KMS-11 (cell line): ENCODE measurements at regions not wholly inside any gene's neighbourhood (a gene's known extent, or its start where the extent isn't known, plus 50 kb on each side); places are given as distances from the start of the nearest gene placed in this dataset.

Source experiments
- H2AFZ ChIP-seq: fragments of 200-600 bp; sonication (generic); 2 replicates; pipeline ENCODE4 v1.6.1; 2016; ENCODE audit warnings: antibody characterized with exemption, mixed run types, low read depth
- H3K27ac ChIP-seq: fragments of 200-600 bp; sonication (generic); 2 replicates; pipeline ENCODE4 v1.6.1; 2016; ENCODE audit warnings: mild to moderate bottlenecking, mixed run types
- H3K27me3 ChIP-seq: fragments of 200-600 bp; sonication (generic); 2 replicates; pipeline ENCODE4 v1.6.1; 2017; ENCODE audit warnings: mild to moderate bottlenecking, low read depth, mixed run types, moderate library complexity; ENCODE audit not compliant: insufficient read depth
- H3K36me3 ChIP-seq: fragments of 200-600 bp; sonication (generic); 2 replicates; pipeline ENCODE4 v1.6.1; 2017; ENCODE audit warnings: mild to moderate bottlenecking, mixed run types; ENCODE audit not compliant: insufficient read depth
- H3K4me1 ChIP-seq: fragments of 200-600 bp; sonication (generic); 2 replicates; pipeline ENCODE4 v1.6.1; 2016; ENCODE audit warnings: mild to moderate bottlenecking, low read depth, mixed run types; ENCODE audit not compliant: poor library complexity, severe bottlenecking
- H3K4me2 ChIP-seq: fragments of 200-600 bp; sonication (generic); 2 replicates; pipeline ENCODE4 v1.7.0; 2016; ENCODE audit warnings: mild to moderate bottlenecking, mixed run types
- H3K4me3 ChIP-seq: fragments of 200-600 bp; sonication (generic); IDR thresholded peaks from 2 replicates; pipeline ENCODE4 v1.6.1; 2017; ENCODE audit warnings: low read depth, low read length, mixed read lengths; ENCODE audit not compliant: insufficient read depth
- H3K79me2 ChIP-seq: fragments of 200-600 bp; sonication (generic); 2 replicates; pipeline ENCODE4 v1.6.1; 2016; ENCODE audit warnings: low read depth, mixed run types; ENCODE audit not compliant: insufficient read depth
- H3K9ac ChIP-seq: fragments of 200-600 bp; sonication (generic); 2 replicates; pipeline ENCODE4 v1.6.1; 2016; ENCODE audit warnings: mild to moderate bottlenecking, mixed run types
- H4K20me1 ChIP-seq: fragments of 200-600 bp; sonication (generic); 2 replicates; pipeline ENCODE4 v1.6.1; 2016; ENCODE audit warnings: mild to moderate bottlenecking, mixed run types; ENCODE audit not compliant: insufficient read depth
- TF ChIP-seq, protein P1 (sequence below): fragments of 200-600 bp; sonication (generic); conservative IDR thresholded peaks from 2 replicates; pipeline ENCODE4 v1.6.1; 2017; ENCODE audit warnings: low read depth, mild to moderate bottlenecking, antibody characterized with exemption, low read length, moderate library complexity, mixed read lengths

DNA sequence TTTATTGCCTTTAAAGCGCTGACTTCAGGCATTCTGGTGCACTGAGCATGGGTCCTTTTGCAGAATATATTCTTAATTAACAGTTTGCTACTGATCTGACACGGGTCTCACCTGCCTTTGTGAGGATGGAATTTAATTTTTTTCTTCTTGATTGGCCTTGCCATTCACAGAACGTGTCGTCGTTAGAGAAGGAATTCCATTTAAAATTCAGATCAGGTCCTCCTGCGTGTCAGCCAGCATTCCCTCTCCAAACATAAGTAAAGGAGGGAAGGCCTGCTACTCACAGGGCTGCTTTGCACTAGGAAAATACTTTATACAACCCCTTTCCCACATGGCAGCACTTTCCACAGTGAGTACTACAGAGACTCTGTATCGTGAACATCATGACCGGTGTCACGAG is 492.7 kb downstream of the NTRK3 start:
- H2AFZ ChIP-seq, result no peak overlapping the region
- no peak overlapping the region for H3K27ac ChIP-seq
- TF ChIP-seq, protein P1, sequence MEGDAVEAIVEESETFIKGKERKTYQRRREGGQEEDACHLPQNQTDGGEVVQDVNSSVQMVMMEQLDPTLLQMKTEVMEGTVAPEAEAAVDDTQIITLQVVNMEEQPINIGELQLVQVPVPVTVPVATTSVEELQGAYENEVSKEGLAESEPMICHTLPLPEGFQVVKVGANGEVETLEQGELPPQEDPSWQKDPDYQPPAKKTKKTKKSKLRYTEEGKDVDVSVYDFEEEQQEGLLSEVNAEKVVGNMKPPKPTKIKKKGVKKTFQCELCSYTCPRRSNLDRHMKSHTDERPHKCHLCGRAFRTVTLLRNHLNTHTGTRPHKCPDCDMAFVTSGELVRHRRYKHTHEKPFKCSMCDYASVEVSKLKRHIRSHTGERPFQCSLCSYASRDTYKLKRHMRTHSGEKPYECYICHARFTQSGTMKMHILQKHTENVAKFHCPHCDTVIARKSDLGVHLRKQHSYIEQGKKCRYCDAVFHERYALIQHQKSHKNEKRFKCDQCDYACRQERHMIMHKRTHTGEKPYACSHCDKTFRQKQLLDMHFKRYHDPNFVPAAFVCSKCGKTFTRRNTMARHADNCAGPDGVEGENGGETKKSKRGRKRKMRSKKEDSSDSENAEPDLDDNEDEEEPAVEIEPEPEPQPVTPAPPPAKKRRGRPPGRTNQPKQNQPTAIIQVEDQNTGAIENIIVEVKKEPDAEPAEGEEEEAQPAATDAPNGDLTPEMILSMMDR, result no peak
- H3K79me2 ChIP-seq, result no peaks in the 10 kb centered on the region
- H3K27me3 ChIP-seq, result no peaks in the 10 kb centered on the region
- no peaks in the 10 kb centered on the region for H3K36me3 ChIP-seq
- no peaks in the 10 kb centered on the region for H4K20me1 ChIP-seq
- H3K4me3 ChIP-seq, result no peak overlapping the region
- H3K4me1 ChIP-seq, result no peaks in the 10 kb centered on the region
- H3K9ac ChIP-seq, result no peak overlapping the region
- H3K4me2 ChIP-seq, result no peak overlapping the region

DNA sequence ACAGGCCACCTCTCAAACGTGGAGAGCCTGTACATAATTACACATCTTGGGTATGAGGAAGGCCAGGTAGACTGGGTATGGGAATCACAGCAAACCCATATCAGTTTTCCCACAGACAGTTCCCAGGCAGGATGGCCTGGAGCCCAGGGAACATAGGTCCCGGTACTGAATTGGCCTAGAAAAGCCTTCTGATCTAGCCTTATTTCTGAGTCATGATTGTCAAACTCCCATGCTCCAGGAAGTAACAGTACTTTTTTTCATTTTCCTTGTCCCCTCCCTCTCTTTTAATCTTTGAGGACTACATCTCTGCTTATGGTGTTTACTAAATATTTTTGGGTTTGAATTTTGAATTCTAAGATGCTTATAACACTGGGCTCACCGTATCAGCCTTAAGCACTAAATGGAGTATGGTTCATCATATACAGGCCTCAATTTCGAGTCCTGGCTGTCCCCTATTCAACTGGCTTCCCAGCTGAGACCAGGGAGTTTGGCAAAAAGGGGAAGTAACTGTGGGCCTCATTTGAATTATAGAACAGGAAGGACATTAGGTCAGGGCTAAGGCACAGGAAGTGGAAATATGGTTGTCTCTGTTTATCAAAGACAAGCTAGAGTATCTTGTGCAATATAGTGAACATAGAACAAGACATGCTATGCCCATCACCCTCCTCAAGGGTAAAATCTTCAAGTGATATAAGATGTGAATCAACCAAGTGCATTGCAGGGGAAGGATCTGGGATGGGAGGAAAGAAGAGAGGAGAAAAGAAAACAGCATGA is 494.6 kb downstream of the NTRK3 start:
- Histone ChIP-seq H3K27me3 (no peaks in the 10 kb centered on the region), H2AFZ (no peak overlapping the region), H3K4me3 (no peak overlapping the region), H3K36me3 (no peaks in the 10 kb centered on the region), H3K4me1 (no peaks in the 10 kb centered on the region), H3K79me2 (no peaks in the 10 kb centered on the region), H3K9ac (no peak overlapping the region), H3K4me2 (no peak overlapping the region), H4K20me1 (no peaks in the 10 kb centered on the region), H3K27ac (no peak overlapping the region)
- TF ChIP-seq, protein P1, result no peak

DNA sequence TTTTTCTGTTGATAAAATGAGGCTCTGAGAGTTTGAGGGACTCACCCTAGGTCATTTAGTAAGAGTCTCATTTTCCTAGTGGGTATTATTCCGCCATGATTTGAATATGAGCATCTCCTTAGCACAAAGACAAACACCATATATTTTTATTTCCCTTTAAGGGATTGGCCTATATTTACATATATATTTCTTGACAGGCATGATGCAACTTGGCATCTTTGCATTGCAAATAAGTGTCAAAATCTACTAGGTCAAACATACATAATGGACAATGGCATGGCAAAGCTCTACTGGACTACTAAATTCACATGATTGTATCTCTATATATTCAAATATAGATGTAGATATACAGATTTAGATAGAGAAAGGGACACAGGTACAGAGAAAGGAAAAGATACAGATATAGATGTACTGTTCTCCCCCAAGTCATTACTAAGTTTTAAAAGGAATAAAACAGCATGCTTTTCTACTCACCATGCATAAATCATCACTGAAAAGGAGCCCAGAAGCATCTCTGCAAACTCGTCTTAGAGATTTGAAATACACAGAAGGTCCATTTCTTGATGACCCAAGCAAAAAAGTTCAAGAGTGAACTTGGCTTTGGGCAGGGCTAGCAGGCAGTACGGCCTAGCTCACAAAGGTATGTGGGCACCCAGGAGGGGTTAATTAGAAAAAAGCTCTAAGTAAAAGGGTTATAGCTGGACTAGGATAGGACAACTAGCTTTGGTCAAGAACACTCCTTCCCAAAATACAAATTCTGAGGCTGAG is 495.8 kb downstream of the NTRK3 start:
- no peak overlapping the region for H3K27ac ChIP-seq
- no peak overlapping the region for H3K4me2 ChIP-seq
- no peaks in the 10 kb centered on the region for H3K4me1 ChIP-seq
- no peak overlapping the region for H3K4me3 ChIP-seq
- TF ChIP-seq, protein P1, result no peak
- no peak overlapping the region for H3K9ac ChIP-seq
- H2AFZ ChIP-seq, result no peak overlapping the region
- no peaks in the 10 kb centered on the region for H3K79me2 ChIP-seq
- H3K36me3 ChIP-seq, result no peaks in the 10 kb centered on the region
- no peaks in the 10 kb centered on the region for H3K27me3 ChIP-seq
- no peaks in the 10 kb centered on the region for H4K20me1 ChIP-seq

DNA sequence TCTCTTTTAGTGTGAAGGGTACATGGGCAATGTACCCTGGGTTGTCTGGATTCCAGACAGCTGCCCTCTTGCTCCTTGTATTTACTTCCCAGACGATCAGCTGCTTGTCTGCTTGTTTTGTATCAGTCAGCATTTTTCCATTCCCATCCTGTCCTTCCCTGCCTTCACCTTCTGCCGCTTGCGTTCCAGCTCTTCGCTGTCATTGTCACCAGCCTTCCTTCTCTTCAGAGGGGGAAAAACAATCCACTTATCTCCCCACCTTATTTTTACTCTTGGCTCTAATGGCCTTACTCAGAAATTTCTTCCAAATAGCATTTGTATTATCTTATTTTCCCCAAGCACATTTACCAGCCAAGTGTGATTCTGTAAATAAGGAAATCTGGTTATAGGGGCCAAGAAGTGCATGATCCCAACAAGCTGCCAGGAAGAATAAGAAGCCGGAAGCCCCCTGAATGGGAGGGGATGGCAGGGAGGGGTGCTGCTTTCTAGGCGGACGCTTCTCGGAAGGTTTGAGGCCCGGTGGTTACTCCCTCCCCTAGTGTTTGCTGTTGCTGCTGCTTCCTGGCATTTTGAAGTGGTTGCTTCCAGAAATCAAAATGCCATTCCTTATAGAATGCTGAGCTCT is 497.6 kb downstream of the NTRK3 start:
- no peak overlapping the region for H3K27ac ChIP-seq
- no peaks in the 10 kb centered on the region for H3K36me3 ChIP-seq
- no peak overlapping the region for H3K4me3 ChIP-seq
- no peaks in the 10 kb centered on the region for H3K27me3 ChIP-seq
- H3K9ac ChIP-seq, result no peak overlapping the region
- TF ChIP-seq, protein P1, result no peak
- H3K4me1 ChIP-seq, result no peaks in the 10 kb centered on the region
- H3K4me2 ChIP-seq, result no peak overlapping the region
- no peaks in the 10 kb centered on the region for H4K20me1 ChIP-seq
- no peak overlapping the region for H2AFZ ChIP-seq
- H3K79me2 ChIP-seq, result no peaks in the 10 kb centered on the region
